H1 (cell line): ENCODE measurements at regions not wholly inside any gene's neighbourhood (a gene's known extent, or its start where the extent isn't known, plus 50 kb on each side); places are given as distances from the start of the nearest gene placed in this dataset.

Experiments
- CTCF ChIA-PET: fragments of 300-600 bp; sonication (Branson Sonifier 250); formaldehyde crosslinking; loops from one replicate; lab custom pipeline; 2021; ENCODE audit not compliant: partially characterized antibody; lab: Charles Lee
- POLR2A ChIA-PET: fragments of 300-600 bp; sonication (Branson Sonifier 250); formaldehyde crosslinking; loops from one replicate; lab custom pipeline; 2021; ENCODE audit warnings: inconsistent platforms; ENCODE audit not compliant: partially characterized antibody; lab: Charles Lee
- DNase-seq, 2 experiments: peaks; one replicate each; pipeline versions ENCODE4 v3.0.0 to v3.0.0-alpha.2; 2010 to 2022; ENCODE audit warnings: low spot score in 2 of 2, low read depth in 1 of 2, mixed read lengths in 1 of 2
- FAIRE-seq: peaks from 2 replicates; lab custom pipeline; 2011; peaks lifted over from hg19 to GRCh38; lab: Jason Lieb, UNC
- H2AFZ ChIP-seq: 2 replicates; pipeline ENCODE4 v1.8.1; 2012; ENCODE audit warnings: low read length, inconsistent platforms
- H2AK5ac ChIP-seq: 2 replicates; pipeline ENCODE4 v1.6.1; 2013; ENCODE audit warnings: low read depth, low read length
- H2BK120ac ChIP-seq: replicated peaks from 2 replicates; pipeline ENCODE3; 2013; ENCODE audit warnings: low read depth, low read length, inconsistent platforms
- H2BK12ac ChIP-seq: 2 replicates; pipeline ENCODE4 v1.6.1; 2013; ENCODE audit warnings: low read depth, low read length
- H2BK15ac ChIP-seq: 2 replicates; pipeline ENCODE4 v1.6.1; 2013; ENCODE audit warnings: low read length
- H2BK20ac ChIP-seq: 2 replicates; pipeline ENCODE4 v1.6.1; 2013; ENCODE audit warnings: low read length
- H2BK5ac ChIP-seq: 2 replicates; pipeline ENCODE4 v1.6.1; 2013; ENCODE audit warnings: low read depth, low read length
- H3K14ac ChIP-seq: 2 replicates; pipeline ENCODE4 v1.6.1; 2013; ENCODE audit warnings: inconsistent platforms; ENCODE audit not compliant: insufficient read length
- H3K18ac ChIP-seq: 2 replicates; pipeline ENCODE4 v1.6.1; 2013; ENCODE audit warnings: low read length; ENCODE audit errors: extremely low read depth
- H3K23ac ChIP-seq: 2 replicates; pipeline ENCODE4 v1.6.1; 2013; ENCODE audit warnings: inconsistent platforms; ENCODE audit not compliant: insufficient read length
- H3K23me2 ChIP-seq: 2 replicates; pipeline ENCODE4 v1.6.1; 2013; ENCODE audit warnings: low read depth, low read length
- H3K27ac ChIP-seq: 2 replicates; pipeline ENCODE4 v1.6.1; 2011; ENCODE audit warnings: low read depth, low read length, inconsistent platforms
- H3K27me3 ChIP-seq, 4 experiments: replicated peaks in 1 of 4; 1 replicate in 1 of 4; 2 replicates in 3 of 4; pipeline versions ENCODE4 v1.6.1 to v1.8.1; 2011 to 2013; ENCODE audit warnings: low read length in 3 of 4, mild to moderate bottlenecking in 3 of 4, inconsistent platforms in 2 of 4, mixed read lengths in 2 of 4, moderate library complexity in 1 of 4; ENCODE audit not compliant: control insufficient read depth in 3 of 4, insufficient read depth in 3 of 4; ENCODE audit errors: extremely low read depth in 1 of 4
- H3K36me3 ChIP-seq, 4 experiments: 2 replicates each; pipeline versions ENCODE4 v1.6.1 to v1.8.1; 2011 to 2013; ENCODE audit warnings: mild to moderate bottlenecking in 4 of 4, low read length in 3 of 4, moderate library complexity in 2 of 4, control low read depth in 1 of 4, inconsistent platforms in 1 of 4; ENCODE audit not compliant: insufficient read depth in 4 of 4, control insufficient read depth in 2 of 4
- H3K4ac ChIP-seq: replicated peaks from 2 replicates; pipeline ENCODE3; 2013; ENCODE audit warnings: low read length, low read depth, mixed read lengths, inconsistent platforms; ENCODE audit not compliant: insufficient read length
- H3K4me1 ChIP-seq, 4 experiments: replicated peaks in 1 of 4; 1 replicate in 1 of 4; 2 replicates in 3 of 4; pipeline versions ENCODE4 v1.6.1 to v1.8.1; 2011 to 2013; ENCODE audit warnings: low read length in 3 of 4, inconsistent platforms in 2 of 4, mixed read lengths in 1 of 4; ENCODE audit not compliant: insufficient read depth in 4 of 4, control insufficient read depth in 3 of 4
- H3K4me2 ChIP-seq, 2 experiments: 2 replicates each; pipeline versions ENCODE4 v1.6.1 to v1.8.1; 2011 to 2013; ENCODE audit warnings: low read depth in 2 of 2, low read length in 2 of 2, control low read depth in 1 of 2, inconsistent platforms in 1 of 2, mild to moderate bottlenecking in 1 of 2; ENCODE audit not compliant: insufficient read depth in 1 of 2
- H3K4me3 ChIP-seq, 4 experiments: fragments of 200-600, 300-600 bp in 1 of 4; sonication (generic), shearing (Covaris generic), sonication (Bioruptor Twin) in 1 of 4; 2 replicates each; pipeline versions ENCODE4 v1.5.1 to v1.8.1; 2011 to 2016; ENCODE audit warnings: low read length in 4 of 4, low read depth in 3 of 4, control low read depth in 2 of 4, inconsistent platforms in 2 of 4, mild to moderate bottlenecking in 2 of 4, mixed read lengths in 1 of 4, moderate library complexity in 1 of 4; ENCODE audit not compliant: insufficient read depth in 2 of 4; ENCODE audit errors: extremely low read depth in 1 of 4
- H3K56ac ChIP-seq: replicated peaks from 2 replicates; pipeline ENCODE3; 2013; ENCODE audit warnings: low read depth, mild to moderate bottlenecking, mixed read lengths, low read length, inconsistent platforms; ENCODE audit not compliant: insufficient read length
- H3K79me1 ChIP-seq: 2 replicates; pipeline ENCODE4 v1.6.1; 2013; ENCODE audit warnings: low read depth, low read length, control low read depth
- H3K79me2 ChIP-seq, 2 experiments: 2 replicates each; pipeline versions ENCODE4 v1.6.1 to v1.8.1; 2012 to 2013; ENCODE audit warnings: low read length in 2 of 2, mild to moderate bottlenecking in 2 of 2, inconsistent platforms in 1 of 2; ENCODE audit not compliant: insufficient read depth in 2 of 2, control insufficient read depth in 1 of 2
- H3K9ac ChIP-seq, 4 experiments: replicated peaks in 1 of 4; 1 replicate in 1 of 4; 2 replicates in 3 of 4; pipeline versions ENCODE4 v1.6.1 to v1.8.1; 2011 to 2013; ENCODE audit warnings: low read depth in 3 of 4, low read length in 3 of 4, control low read depth in 2 of 4, mild to moderate bottlenecking in 2 of 4, moderate library complexity in 2 of 4, inconsistent platforms in 1 of 4; ENCODE audit errors: extremely low read depth in 1 of 4
- H3K9me3 ChIP-seq, 2 experiments: 2 replicates each; pipeline versions ENCODE4 v1.6.1 to v1.8.1; 2012 to 2013; ENCODE audit warnings: mild to moderate bottlenecking in 2 of 2, moderate library complexity in 2 of 2, control low read depth in 1 of 2, inconsistent platforms in 1 of 2, low read depth in 1 of 2, low read length in 1 of 2, mixed read lengths in 1 of 2; ENCODE audit not compliant: insufficient read depth in 2 of 2
- H4K20me1 ChIP-seq, 2 experiments: replicated peaks in 1 of 2; 2 replicates each; pipeline versions ENCODE3 to v1.8.1; 2011 to 2013; ENCODE audit warnings: inconsistent platforms in 2 of 2, low read length in 2 of 2, mild to moderate bottlenecking in 1 of 2; ENCODE audit not compliant: insufficient read depth in 2 of 2, control insufficient read depth in 1 of 2
- H4K5ac ChIP-seq: 2 replicates; pipeline ENCODE4 v1.6.1; 2013; ENCODE audit warnings: low read length, low read depth, mixed read lengths, inconsistent platforms; ENCODE audit not compliant: insufficient read length
- H4K8ac ChIP-seq: 2 replicates; pipeline ENCODE4 v1.8.0; 2013; ENCODE audit warnings: mild to moderate bottlenecking, moderate library complexity, low read length, inconsistent platforms; ENCODE audit not compliant: insufficient read depth; ENCODE audit errors: extremely low read depth
- H4K91ac ChIP-seq: replicated peaks from 2 replicates; pipeline ENCODE3; 2013; ENCODE audit warnings: low read length, mixed read lengths, inconsistent platforms; ENCODE audit not compliant: insufficient read length
- BRCA1 ChIP-seq: IDR thresholded peaks from 2 replicates; pipeline ENCODE4 v1.6.1; 2012; ENCODE audit warnings: low read depth, low read length, improper control_type of control experiment
- KDM1A ChIP-seq: fragments of 200-600, 300-600 bp; sonication (generic); IDR thresholded peaks from 2 replicates; pipeline ENCODE4 v1.7.1; 2016; ENCODE audit warnings: mild to moderate bottlenecking, low read length, borderline replicate concordance
- MAX ChIP-seq: IDR thresholded peaks from 2 replicates; pipeline ENCODE4 v1.6.1; 2012; ENCODE audit warnings: inconsistent platforms
- SIX5 ChIP-seq: IDR thresholded peaks from 2 replicates; pipeline ENCODE4 v1.6.1; 2011; ENCODE audit warnings: mild to moderate bottlenecking, low read depth, low read length
- TEAD4 ChIP-seq: IDR thresholded peaks from 2 replicates; pipeline ENCODE4 v1.6.1; 2012; ENCODE audit warnings: low read depth, low read length, inconsistent platforms, mixed read lengths
- WGBS, 2 experiments: shearing (Covaris generic) in 1 of 2; methylation state at CpG; one replicate each; pipeline versions ENCODE4 v1.1.6 to v1.1.7; 2013 to 2015; ENCODE audit warnings: low lambda C conversion rate in 2 of 2, mixed read lengths in 2 of 2, inconsistent platforms in 1 of 2, low coverage in 1 of 2, missing lambda C conversion rate in 1 of 2; ENCODE audit not compliant: insufficient replicate concordance in 2 of 2, insufficient coverage in 1 of 2, insufficient read length in 1 of 2; ENCODE audit errors: extremely low coverage in 1 of 2, missing lambda C conversion rate in 1 of 2; 5-methylcytosine and 5-hydroxymethylcytosine counted together

DNA sequence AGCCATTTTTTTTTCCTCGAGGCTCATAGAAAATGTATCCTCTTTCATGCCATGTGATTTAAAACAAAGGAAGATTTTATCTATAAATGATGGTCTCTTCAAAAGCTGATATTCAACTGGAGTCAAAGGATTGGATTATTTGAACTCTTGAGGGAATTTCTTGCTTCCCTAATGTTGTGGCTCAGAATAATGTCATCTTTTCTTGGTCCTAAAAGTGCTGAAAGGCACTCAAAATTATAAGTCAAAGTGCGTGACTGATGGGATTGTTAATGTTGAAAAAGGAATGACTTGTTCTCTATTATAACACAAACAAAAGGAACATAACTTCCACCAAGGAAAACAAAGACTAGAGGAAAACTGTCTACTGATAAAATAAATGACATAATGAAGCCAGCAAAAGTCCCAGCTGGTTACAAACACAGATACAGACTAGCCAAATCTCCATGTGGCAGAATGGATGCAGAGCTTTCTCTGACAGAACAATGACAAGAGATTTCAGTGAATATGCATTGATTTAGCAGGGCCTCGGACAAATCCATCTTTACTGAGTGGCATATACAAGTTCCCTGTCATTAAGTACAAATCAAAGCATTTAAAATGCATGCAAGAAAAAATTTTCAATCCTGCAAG, 552.6 kb downstream of the GBA3 start:
- H3K4me3 ChIP-seq, result no peak overlapping the region
- H3K27me3 ChIP-seq, result no peaks in the 10 kb centered on the region
- no peaks in the 10 kb centered on the region for H3K9me3 ChIP-seq
- H2AK5ac ChIP-seq, result no peak overlapping the region
- H3K23ac ChIP-seq, result no peak overlapping the region
- H3K79me2 ChIP-seq, result no peaks in the 10 kb centered on the region
- WGBS, 2 experiments, result 87% methylated on average over 3 of the region's 3 CpGs; no CpG with 5 or more reads in 1 of the 2 experiments
- no peak overlapping the region for H2AFZ ChIP-seq
- H4K8ac ChIP-seq, result no peak overlapping the region
- H2BK5ac ChIP-seq, result no peak overlapping the region
- no peak overlapping the region for H2BK20ac ChIP-seq
- no peak overlapping the region for H3K14ac ChIP-seq
- H3K27ac ChIP-seq, result no peak overlapping the region
- TF ChIP-seq BRCA1, result no peak
- TF ChIP-seq MAX, result no peak
- TF ChIP-seq TEAD4, result no peak
- TF ChIP-seq SIX5, result no peak
- no peak for TF ChIP-seq KDM1A
- DNase-seq (no peak), FAIRE-seq (no peak)
- no peak overlapping the region for H3K18ac ChIP-seq
- no peak overlapping the region for H3K9ac ChIP-seq
- no peaks in the 10 kb centered on the region for H4K20me1 ChIP-seq
- H2BK120ac ChIP-seq, result no peak overlapping the region
- ChIA-PET POLR2A (no interaction called here), CTCF (no interaction called here)
- no peak overlapping the region for H2BK12ac ChIP-seq
- no peak overlapping the region for H4K5ac ChIP-seq
- H3K79me1 ChIP-seq, result no peaks in the 10 kb centered on the region
- H3K4me2 ChIP-seq, result no peak overlapping the region
- no peaks in the 10 kb centered on the region for H3K36me3 ChIP-seq
- H3K56ac ChIP-seq, result no peak overlapping the region
- H4K91ac ChIP-seq, result no peak overlapping the region
- H3K4ac ChIP-seq, result no peak overlapping the region
- no peaks in the 10 kb centered on the region for H3K4me1 ChIP-seq
- no peak overlapping the region for H2BK15ac ChIP-seq
- H3K23me2 ChIP-seq, result no peaks in the 10 kb centered on the region
